HEK293T (cell line): ENCODE measurements at regions not wholly inside any gene's neighbourhood (a gene's known extent, or its start where the extent isn't known, plus 50 kb on each side); places are given as distances from the start of the nearest gene placed in this dataset.

ENCODE experiments used
- CTCF ChIA-PET: fragments of 350-600 bp; formaldehyde crosslinking; extraction: SDS; loops from one replicate; lab custom pipeline; 2021; ENCODE audit warnings: antibody characterized with exemption, inconsistent platforms; lab: Yijun Ruan, JAX
- POLR2A ChIA-PET: fragments of 350-600 bp; formaldehyde crosslinking; extraction: SDS; loops from one replicate; lab custom pipeline; 2020; ENCODE audit warnings: antibody characterized with exemption, inconsistent platforms; lab: Yijun Ruan, JAX
- DNase-seq: peaks from one replicate; pipeline ENCODE4 v3.0.0; 2012; ENCODE audit warnings: mixed read lengths; ENCODE audit errors: extremely low spot score
- ARNT ChIP-seq: fragments of 450-650 bp; IDR thresholded peaks from 2 replicates; pipeline ENCODE4 v1.6.1; 2017; ENCODE audit warnings: mild to moderate bottlenecking
- BHLHE40 ChIP-seq: fragments of 450-650 bp; IDR thresholded peaks from 2 replicates; pipeline ENCODE4 v1.6.1; 2016; ENCODE audit warnings: mild to moderate bottlenecking, moderate library complexity, borderline replicate concordance
- CTBP1 ChIP-seq: fragments of 450-650 bp; IDR thresholded peaks from 2 replicates; pipeline ENCODE4 v1.6.1; 2016; ENCODE audit warnings: borderline replicate concordance
- ELF4 ChIP-seq: fragments of 450-650 bp; IDR thresholded peaks from 2 replicates; pipeline ENCODE4 v1.6.1; 2017; ENCODE audit warnings: antibody characterized with exemption
- FOXA1 ChIP-seq: fragments of 450-650 bp; IDR thresholded peaks from 2 replicates; pipeline ENCODE4 v1.6.1; 2016; ENCODE audit warnings: mild to moderate bottlenecking
- FOXK2 ChIP-seq: fragments of 450-650 bp; IDR thresholded peaks from 2 replicates; pipeline ENCODE4 v1.6.1; 2016; ENCODE audit warnings: mild to moderate bottlenecking
- FOXM1 ChIP-seq: fragments of 450-650 bp; IDR thresholded peaks from 2 replicates; pipeline ENCODE4 v1.6.1; 2017; ENCODE audit warnings: mild to moderate bottlenecking, borderline replicate concordance
- HDGF ChIP-seq: fragments of 450-650 bp; IDR thresholded peaks from 2 replicates; pipeline ENCODE4 v1.6.1; 2017; ENCODE audit warnings: antibody characterized with exemption, borderline replicate concordance
- L3MBTL2 ChIP-seq: fragments of 450-650 bp; conservative IDR thresholded peaks from 2 replicates; pipeline ENCODE4 v1.6.1; 2016; ENCODE audit warnings: mild to moderate bottlenecking
- LEF1 ChIP-seq: fragments of 450-650 bp; IDR thresholded peaks from 2 replicates; pipeline ENCODE4 v1.6.1; 2017; ENCODE audit warnings: mild to moderate bottlenecking, borderline replicate concordance
- NFRKB ChIP-seq: fragments of 450-650 bp; IDR thresholded peaks from 2 replicates; pipeline ENCODE4 v1.6.1; 2016; ENCODE audit warnings: mild to moderate bottlenecking, moderate library complexity
- SP1 ChIP-seq: fragments of 450-650 bp; IDR thresholded peaks from 2 replicates; pipeline ENCODE4 v1.6.1; 2017
- SUZ12 ChIP-seq: fragments of 450-650 bp; IDR thresholded peaks from 2 replicates; pipeline ENCODE4 v1.6.1; 2016; ENCODE audit warnings: mild to moderate bottlenecking
- TARDBP ChIP-seq: fragments of 450-650 bp; IDR thresholded peaks from 2 replicates; pipeline ENCODE4 v1.6.1; 2016
- ZNF384 ChIP-seq: fragments of 450-650 bp; IDR thresholded peaks from 2 replicates; pipeline ENCODE4 v1.6.1; 2016
- TF ChIP-seq, protein P1 (sequence below): fragments of 450-650 bp; IDR thresholded peaks from 2 replicates; pipeline ENCODE4 v1.6.1; 2016

DNA sequence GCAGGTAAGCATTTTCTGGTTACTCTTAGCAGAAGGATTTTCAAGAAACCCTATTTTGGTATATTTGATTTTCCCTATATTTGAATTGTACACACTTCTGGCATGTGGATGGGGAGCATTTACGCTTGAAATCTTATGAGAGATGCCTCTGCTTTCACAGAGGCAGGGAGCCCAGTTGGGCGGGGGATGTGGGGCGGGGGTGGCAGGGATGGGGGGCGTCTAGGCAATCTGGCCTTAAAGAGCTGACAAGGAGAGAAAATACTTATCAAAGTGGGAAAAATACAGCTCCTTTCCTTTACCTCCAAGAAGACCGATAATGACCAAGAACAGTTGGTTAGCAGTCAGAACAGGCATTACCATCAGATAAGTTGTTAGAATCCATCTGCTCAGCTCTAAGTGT lies 79.1 kb upstream of the NUDT7 start:
- ChIA-PET POLR2A (no interaction called here), CTCF (no interaction called here)
- TF ChIP-seq ZNF384, result no peak
- TF ChIP-seq L3MBTL2, result no peak
- no peak for TF ChIP-seq SP1
- TF ChIP-seq HDGF, result no peak
- no peak for TF ChIP-seq CTBP1
- no peak for TF ChIP-seq SUZ12
- TF ChIP-seq, protein P1, sequence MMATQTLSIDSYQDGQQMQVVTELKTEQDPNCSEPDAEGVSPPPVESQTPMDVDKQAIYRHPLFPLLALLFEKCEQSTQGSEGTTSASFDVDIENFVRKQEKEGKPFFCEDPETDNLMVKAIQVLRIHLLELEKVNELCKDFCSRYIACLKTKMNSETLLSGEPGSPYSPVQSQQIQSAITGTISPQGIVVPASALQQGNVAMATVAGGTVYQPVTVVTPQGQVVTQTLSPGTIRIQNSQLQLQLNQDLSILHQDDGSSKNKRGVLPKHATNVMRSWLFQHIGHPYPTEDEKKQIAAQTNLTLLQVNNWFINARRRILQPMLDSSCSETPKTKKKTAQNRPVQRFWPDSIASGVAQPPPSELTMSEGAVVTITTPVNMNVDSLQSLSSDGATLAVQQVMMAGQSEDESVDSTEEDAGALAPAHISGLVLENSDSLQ, result no peak
- no peak for TF ChIP-seq BHLHE40
- no peak for TF ChIP-seq ELF4
- no peak for TF ChIP-seq NFRKB
- no peak for TF ChIP-seq FOXA1
- no peak for TF ChIP-seq LEF1
- TF ChIP-seq TARDBP, result no peak
- TF ChIP-seq FOXK2, result no peak
- no peak for TF ChIP-seq ARNT
- TF ChIP-seq FOXM1, result no peak
- no peak for DNase-seq

DNA sequence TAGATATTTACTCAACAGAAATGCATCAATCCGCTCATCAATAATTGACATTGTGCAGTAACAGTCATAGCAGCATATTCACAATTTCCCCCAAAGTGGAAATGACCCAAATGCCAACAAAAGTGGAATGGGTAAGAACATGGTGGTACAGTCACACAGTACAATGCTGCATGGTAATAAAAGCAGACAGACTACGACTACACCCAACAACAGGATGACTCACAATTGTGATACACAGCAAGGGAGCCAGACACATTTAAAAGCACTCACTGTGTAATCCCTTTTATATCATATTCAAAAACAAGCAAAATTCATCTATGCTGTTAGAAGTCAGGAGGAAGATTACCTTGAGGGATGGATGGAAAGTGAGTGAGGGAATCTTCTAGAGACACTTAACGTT lies 76.5 kb upstream of the NUDT7 start:
- ChIA-PET POLR2A (no interaction called here), CTCF (no interaction called here)
- TF ChIP-seq HDGF (no peak), FOXA1 (no peak), TARDBP (no peak), CTBP1 (no peak), FOXK2 (no peak), L3MBTL2 (no peak)
- no peak for DNase-seq

DNA sequence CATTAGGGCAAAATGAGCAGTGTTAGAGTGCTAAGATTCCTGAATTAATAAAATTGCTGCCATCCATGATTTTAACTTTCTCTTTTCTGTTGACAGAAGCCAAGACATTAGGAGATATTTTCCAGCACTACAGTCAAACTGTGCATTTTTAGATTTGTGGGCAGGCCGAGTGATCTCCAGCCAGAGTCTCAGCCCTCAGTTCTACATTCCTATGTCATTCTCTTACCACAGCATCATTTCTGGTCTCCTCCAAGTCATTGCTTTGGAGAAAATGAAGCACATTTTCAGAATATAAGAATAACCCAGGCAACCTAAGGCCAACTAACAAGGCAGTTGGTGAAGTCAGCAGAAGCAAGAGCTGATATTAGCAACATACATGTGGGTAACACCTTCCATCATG lies 74.6 kb upstream of the NUDT7 start:
- TF ChIP-seq CTBP1 (no peak), HDGF (no peak), LEF1 (no peak), FOXA1 (no peak), NFRKB (no peak), SP1 (no peak), ELF4 (no peak), FOXM1 (no peak), TARDBP (no peak), ARNT (no peak), FOXK2 (no peak), L3MBTL2 (no peak), BHLHE40 (no peak), SUZ12 (no peak), ZNF384 (no peak)
- TF ChIP-seq, protein P1, result no peak
- DNase-seq, result no peak
- POLR2A ChIA-PET, result no interaction called here
- CTCF ChIA-PET, result no interaction called here

DNA sequence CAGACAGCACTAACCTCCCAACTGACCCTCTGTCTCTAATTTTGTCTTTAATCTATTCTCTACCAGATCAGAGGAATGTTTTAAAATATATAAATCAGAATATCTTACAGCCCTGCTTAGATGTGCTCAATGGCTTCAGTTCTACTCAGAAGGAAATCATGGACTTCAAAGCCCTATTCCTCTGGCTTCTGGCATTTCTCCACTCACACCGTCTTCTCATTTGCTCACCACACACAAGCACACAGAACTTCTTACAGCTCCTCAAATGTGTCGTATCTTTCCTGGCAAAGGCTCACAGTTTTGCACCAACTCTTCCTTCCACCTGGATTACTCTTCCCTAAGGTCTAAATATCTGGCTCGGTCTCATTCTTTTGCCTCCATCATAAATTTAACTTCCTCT lies 71.6 kb upstream of the NUDT7 start:
- CTCF ChIA-PET, result no interaction called here
- POLR2A ChIA-PET, result no interaction called here
- TF ChIP-seq SUZ12 (no peak), ELF4 (no peak), ARNT (no peak), LEF1 (no peak), NFRKB (no peak), FOXA1 (no peak), CTBP1 (no peak), ZNF384 (no peak)
- TF ChIP-seq, protein P1, result no peak
- no peak for DNase-seq

DNA sequence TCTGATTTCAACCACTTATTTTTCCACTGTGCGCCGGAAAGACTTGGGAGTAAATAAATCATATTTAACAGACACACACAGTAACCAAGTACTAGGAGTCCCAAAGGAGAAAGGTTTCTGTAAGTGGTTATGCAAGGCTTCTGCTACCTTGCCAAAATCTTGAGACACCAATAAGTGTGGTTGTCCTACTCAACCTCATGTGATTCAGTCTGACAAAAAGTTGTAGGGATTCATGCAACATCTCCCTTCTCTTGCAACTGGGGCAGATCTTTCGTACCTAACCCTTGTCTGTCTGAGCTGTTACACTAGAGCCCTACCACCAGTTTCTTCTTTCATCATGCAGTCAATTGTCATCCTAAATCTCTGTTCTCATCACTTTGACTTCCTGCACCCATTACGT lies 69.9 kb upstream of the NUDT7 start:
- CTCF ChIA-PET, result no interaction called here
- TF ChIP-seq, protein P1, result no peak
- TF ChIP-seq SUZ12 (no peak), TARDBP (no peak), ELF4 (no peak), NFRKB (no peak), FOXA1 (no peak)
- no peak for DNase-seq
- POLR2A ChIA-PET, result no interaction called here

DNA sequence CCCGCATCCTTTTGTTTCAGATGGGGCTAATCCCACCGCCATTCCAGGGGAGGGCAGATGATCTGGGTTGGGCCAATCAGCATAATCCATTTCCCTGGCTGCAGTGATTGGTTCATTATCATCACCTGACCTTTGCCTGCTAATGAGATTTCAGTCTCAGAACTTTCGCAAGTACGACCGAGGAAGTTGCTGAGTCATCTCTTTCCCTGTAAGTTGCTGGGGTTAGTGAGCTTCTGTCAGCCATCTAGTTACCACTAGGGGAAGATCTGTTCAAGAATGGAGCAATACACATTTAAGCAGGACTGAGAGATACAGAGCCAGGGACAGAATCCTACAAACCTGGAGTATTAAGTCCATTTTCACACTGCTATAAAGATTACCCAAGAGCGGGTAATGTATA lies 65.3 kb upstream of the NUDT7 start:
- DNase-seq, result peak; percentile 13
- POLR2A ChIA-PET, result no interaction called here
- CTCF ChIA-PET, result no interaction called here
- TF ChIP-seq ELF4, result no peak
- TF ChIP-seq SP1, result no peak
- TF ChIP-seq LEF1, result no peak
- TF ChIP-seq ARNT, result no peak
- no peak for TF ChIP-seq FOXA1
- TF ChIP-seq ZNF384, result no peak
- TF ChIP-seq TARDBP, result no peak
- TF ChIP-seq FOXM1, result no peak
- TF ChIP-seq HDGF, result no peak
- TF ChIP-seq, protein P1, result no peak
